Natural killer cell (primary cell): ENCODE measurements at regions not wholly inside any gene's neighbourhood (a gene's known extent, or its start where the extent isn't known, plus 50 kb on each side); places are given as distances from the start of the nearest gene placed in this dataset.
"Not testable (repeated sequence)": the region's sequence is repeated elsewhere in the genome, so short reads cannot be mapped to it uniquely, and the experiment has no call there.

Experiments
- ATAC-seq, 3 donors: fragments of 150-1000 bp in 2 of 3; fragments of 200-7000 bp in 1 of 3; cut with Tn5 transposase; 1 replicate in 1 of 3; 2 replicates in 2 of 3; pipeline ENCODE4 v1.10.0; 2021; ENCODE audit warnings: mild to moderate bottlenecking in 2 of 3, moderate library complexity in 2 of 3
- DNase-seq, 2 donors: peaks; one replicate each; pipeline versions ENCODE4 v3.0.0 to v3.0.0-alpha.2; 2013 to 2021; ENCODE audit warnings: mixed read lengths in 1 of 2
- H3K27ac ChIP-seq: one replicate; pipeline ENCODE4 v1.5.1; 2013; ENCODE audit warnings: mild to moderate bottlenecking, low read length
- H3K27me3 ChIP-seq: one replicate; pipeline ENCODE4 v1.6.1; 2013; ENCODE audit warnings: low read length; ENCODE audit not compliant: control insufficient read depth, insufficient read depth
- H3K36me3 ChIP-seq: one replicate; pipeline ENCODE4 v1.6.1; 2013; ENCODE audit warnings: low read length; ENCODE audit not compliant: control insufficient read depth, insufficient read depth
- H3K4me1 ChIP-seq: one replicate; pipeline ENCODE4 v1.6.1; 2013; ENCODE audit warnings: low read length; ENCODE audit not compliant: control insufficient read depth, insufficient read depth
- H3K4me3 ChIP-seq: one replicate; pipeline ENCODE4 v1.5.1; 2013; ENCODE audit warnings: low read length
- H3K9me3 ChIP-seq: one replicate; pipeline ENCODE4 v1.6.1; 2013; ENCODE audit warnings: low read length; ENCODE audit not compliant: control insufficient read depth, insufficient read depth
- H3K27ac Mint-ChIP-seq, 2 donors: one replicate each; pipeline ENCODE4 v1.8.0; 2022; ENCODE audit warnings: mild to moderate bottlenecking in 2 of 2, mixed read lengths in 2 of 2, moderate library complexity in 1 of 2
- H3K27me3 Mint-ChIP-seq, 2 donors: one replicate each; pipeline ENCODE4 v1.8.0; 2022; ENCODE audit warnings: low read depth in 2 of 2, mixed read lengths in 2 of 2
- H3K36me3 Mint-ChIP-seq: one replicate; pipeline ENCODE4 v1.8.0; 2022; ENCODE audit warnings: mixed read lengths
- H3K4me1 Mint-ChIP-seq, 2 donors: one replicate each; pipeline ENCODE4 v1.8.0; 2022; ENCODE audit warnings: mixed read lengths in 2 of 2
- H3K4me3 Mint-ChIP-seq: one replicate; pipeline ENCODE4 v1.8.0; 2022; ENCODE audit warnings: mild to moderate bottlenecking, moderate library complexity, mixed read lengths
- H3K9me3 Mint-ChIP-seq, 2 donors: one replicate each; pipeline ENCODE4 v1.8.0; 2022; ENCODE audit warnings: mixed read lengths in 2 of 2
- WGBS: methylation state at CpG from one replicate; pipeline ENCODE4 v1.1.7; 2013; ENCODE audit warnings: missing lambda C conversion rate; ENCODE audit not compliant: insufficient coverage; 5-methylcytosine and 5-hydroxymethylcytosine counted together
- intact Hi-C: fragments of 100-400 bp; cut with micrococcal nuclease; formaldehyde crosslinking; loops from one replicate; pipeline ENCODE4 v1.14.2; 2022
- TF ChIP-seq, protein P1 (sequence below): fragments of 200-600 bp; IDR thresholded peaks from one replicate; pipeline ENCODE4 v1.8.0; 2022; ENCODE audit warnings: antibody characterized with exemption

DNA sequence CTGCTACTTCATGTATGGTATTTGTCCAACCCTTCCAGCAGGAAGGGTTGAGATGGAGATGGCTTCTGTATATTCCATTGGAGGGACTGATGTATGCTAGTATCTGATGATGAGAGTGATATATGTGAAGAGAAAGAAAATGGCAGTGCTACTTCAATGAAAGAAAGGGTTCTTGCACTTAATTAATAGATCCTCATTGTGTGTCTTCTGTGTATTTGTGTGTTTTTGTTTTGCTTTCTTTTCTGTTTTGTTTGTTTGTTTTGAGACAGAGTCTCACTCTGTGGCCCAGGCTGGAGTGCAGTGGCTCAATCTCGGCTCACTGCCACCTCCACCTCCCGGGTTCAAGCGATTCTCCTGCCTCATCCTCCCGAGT, 61.2 kb upstream of the CRYM start:
- no peak overlapping the region for H3K4me3 Mint-ChIP-seq
- intact Hi-C loops, result no loop called here
- Histone ChIP-seq H3K27me3 (no peaks in the 10 kb centered on the region), H3K9me3 (no peaks in the 10 kb centered on the region), H3K4me3 (no peak overlapping the region), H3K27ac (no peak overlapping the region), H3K4me1 (no peaks in the 10 kb centered on the region), H3K36me3 (no peaks in the 10 kb centered on the region)
- H3K27me3 Mint-ChIP-seq, result peaks cover 11 to 25% of the 10 kb centered on the region in 2 donors
- H3K36me3 Mint-ChIP-seq, result no peaks in the 10 kb centered on the region
- no peaks in the 10 kb centered on the region for H3K4me1 Mint-ChIP-seq
- 89% methylated on average over 4 of the region's 4 CpGs for WGBS
- DNase-seq (no peak), ATAC-seq (no peak)
- TF ChIP-seq, protein P1, sequence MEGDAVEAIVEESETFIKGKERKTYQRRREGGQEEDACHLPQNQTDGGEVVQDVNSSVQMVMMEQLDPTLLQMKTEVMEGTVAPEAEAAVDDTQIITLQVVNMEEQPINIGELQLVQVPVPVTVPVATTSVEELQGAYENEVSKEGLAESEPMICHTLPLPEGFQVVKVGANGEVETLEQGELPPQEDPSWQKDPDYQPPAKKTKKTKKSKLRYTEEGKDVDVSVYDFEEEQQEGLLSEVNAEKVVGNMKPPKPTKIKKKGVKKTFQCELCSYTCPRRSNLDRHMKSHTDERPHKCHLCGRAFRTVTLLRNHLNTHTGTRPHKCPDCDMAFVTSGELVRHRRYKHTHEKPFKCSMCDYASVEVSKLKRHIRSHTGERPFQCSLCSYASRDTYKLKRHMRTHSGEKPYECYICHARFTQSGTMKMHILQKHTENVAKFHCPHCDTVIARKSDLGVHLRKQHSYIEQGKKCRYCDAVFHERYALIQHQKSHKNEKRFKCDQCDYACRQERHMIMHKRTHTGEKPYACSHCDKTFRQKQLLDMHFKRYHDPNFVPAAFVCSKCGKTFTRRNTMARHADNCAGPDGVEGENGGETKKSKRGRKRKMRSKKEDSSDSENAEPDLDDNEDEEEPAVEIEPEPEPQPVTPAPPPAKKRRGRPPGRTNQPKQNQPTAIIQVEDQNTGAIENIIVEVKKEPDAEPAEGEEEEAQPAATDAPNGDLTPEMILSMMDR, result no peak
- peaks cover 0 to 2% of the 10 kb centered on the region in 2 donors for H3K9me3 Mint-ChIP-seq
- no peak overlapping the region for H3K27ac Mint-ChIP-seq

DNA sequence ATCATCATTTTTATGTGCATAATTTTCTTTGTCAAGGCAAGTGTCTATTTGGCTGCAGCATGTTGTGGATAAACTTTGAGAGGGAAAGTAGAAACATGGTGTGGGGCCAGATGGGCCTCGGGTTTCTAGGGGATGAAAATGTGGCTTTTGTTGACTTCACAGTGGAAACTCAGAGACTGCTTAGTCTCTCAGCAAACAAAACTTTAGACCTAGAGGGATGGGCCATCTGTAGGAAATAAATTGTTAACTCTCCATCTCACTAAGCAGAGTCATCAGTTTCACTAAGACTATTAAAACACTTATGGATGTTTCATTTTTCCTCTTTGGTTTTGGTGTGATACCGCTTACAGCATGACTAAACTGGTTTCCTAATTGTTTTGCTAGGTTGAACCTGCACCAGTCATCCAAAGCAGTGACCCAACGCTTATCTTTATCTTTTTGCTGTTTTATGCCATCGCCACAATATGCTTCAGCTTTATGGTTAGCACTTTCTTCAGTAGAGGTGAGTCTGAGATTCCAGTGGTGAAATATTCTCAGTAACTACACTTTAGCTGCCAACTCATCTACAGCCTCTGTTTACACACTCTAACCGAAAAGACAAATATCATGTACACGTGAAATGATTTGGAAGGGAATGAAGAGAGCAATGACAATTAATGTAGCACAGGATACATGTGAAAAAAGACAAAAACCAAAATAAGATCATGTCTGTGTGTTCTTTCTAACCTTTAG, 60.6 kb upstream of the CRYM start:
- DNase-seq (no peak), ATAC-seq (no peak)
- Histone ChIP-seq H3K36me3 (no peaks in the 10 kb centered on the region), H3K9me3 (no peaks in the 10 kb centered on the region), H3K27me3 (no peaks in the 10 kb centered on the region), H3K4me3 (no peak overlapping the region), H3K4me1 (no peaks in the 10 kb centered on the region), H3K27ac (no peak overlapping the region)
- Mint-ChIP-seq H3K4me3 (no peak overlapping the region), H3K36me3 (no peaks in the 10 kb centered on the region), H3K27ac (no peak overlapping the region), H3K4me1 (no peaks in the 10 kb centered on the region), H3K9me3 (peaks cover 0 to 2% of the 10 kb centered on the region in 2 donors), H3K27me3 (peaks cover 12 to 27% of the 10 kb centered on the region in 2 donors)
- TF ChIP-seq, protein P1, result no peak
- intact Hi-C loops, result no loop called here
- WGBS, result 88% methylated on average over 4 of the region's 6 CpGs

DNA sequence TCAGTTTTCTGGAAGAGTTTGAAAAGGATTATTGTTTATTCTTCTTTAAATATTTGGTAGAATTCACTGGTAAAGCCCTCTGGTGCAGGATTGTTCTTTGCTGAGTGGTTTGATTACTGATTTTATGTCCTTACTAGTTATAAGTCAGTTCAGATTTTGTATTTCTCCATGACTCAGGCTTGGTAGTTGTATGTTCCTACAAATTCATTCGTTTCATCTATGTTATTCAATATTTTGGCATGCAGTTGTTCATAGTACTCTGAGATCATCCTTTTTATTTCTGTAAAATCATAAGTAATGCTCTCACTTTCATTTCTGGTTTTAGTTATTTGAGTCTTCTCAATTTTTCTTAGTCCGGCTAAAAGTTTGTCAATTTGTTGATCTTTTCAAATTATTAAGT, 58.1 kb upstream of the CRYM start:
- H3K4me1 Mint-ChIP-seq, result no peaks in the 10 kb centered on the region
- WGBS, result no CpG with 5 or more reads among the region's 2 CpGs

DNA sequence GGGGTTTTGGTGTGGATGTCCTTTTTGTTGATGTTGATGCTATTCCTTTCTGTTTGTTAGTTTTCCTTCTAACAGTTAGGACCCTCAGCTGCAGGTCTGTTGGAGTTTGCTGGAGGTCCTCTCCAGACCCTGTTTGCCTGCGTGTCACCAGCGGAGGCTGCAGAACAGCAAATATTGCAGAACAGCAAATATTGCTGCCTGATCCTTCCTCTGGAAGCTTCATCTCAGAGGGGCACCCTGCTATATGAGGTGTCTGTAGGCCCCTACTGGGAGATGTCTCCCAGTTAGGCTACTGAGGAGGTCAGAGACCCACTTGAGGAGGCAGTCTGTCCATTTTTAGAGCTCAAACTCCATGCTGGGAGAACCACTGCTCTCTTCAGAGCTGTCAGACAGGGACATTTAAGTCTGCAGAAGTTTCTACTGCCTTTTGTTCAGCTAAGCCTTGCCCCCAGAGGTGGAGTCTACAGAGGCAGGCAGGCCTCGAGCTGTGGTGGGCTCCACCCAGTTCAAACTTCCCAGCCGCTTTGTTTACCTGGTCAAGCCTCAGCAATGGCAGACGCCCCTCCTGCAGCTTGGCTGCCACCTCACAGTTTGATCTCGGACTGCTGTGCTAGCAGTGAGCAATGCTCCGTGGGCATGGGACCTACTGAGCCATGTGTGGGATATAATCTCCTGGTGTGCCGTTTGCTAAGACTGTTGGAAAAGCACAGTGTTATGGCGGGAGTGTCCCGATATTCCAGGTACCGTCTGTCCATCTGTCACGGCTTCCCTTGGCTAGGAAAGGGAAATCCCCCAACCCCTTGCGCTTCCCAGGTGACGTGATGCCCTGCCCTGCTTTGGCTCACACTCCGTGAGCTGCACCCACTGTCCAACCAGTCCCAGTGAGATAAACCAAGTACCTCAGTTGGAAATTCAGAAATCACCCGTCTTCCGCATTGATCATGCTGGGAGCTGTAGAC, 56.4 kb upstream of the CRYM start:
- H3K27ac ChIP-seq, H3K27me3 ChIP-seq, H3K36me3 ChIP-seq, H3K4me1 ChIP-seq, H3K36me3 Mint-ChIP-seq, H3K4me3 Mint-ChIP-seq, H3K4me3 ChIP-seq, DNase-seq, H3K27ac Mint-ChIP-seq, ATAC-seq, H3K9me3 ChIP-seq, intact Hi-C loops, H3K9me3 Mint-ChIP-seq, H3K4me1 Mint-ChIP-seq: not testable (repeated sequence)
- WGBS, result 91% methylated on average over 17 of the region's 17 CpGs
- H3K27me3 Mint-ChIP-seq, result peaks cover 24 to 52% of the 10 kb centered on the region in 2 donors

More for the DNA sequence above, 58.1 kb upstream of the CRYM start:
- TF ChIP-seq, protein P1, result no peak
- Mint-ChIP-seq H3K36me3 (no peaks in the 10 kb centered on the region), H3K9me3 (peaks cover 0 to 2% of the 10 kb centered on the region in 2 donors), H3K4me3 (no peak overlapping the region), H3K27me3 (peaks cover 21 to 44% of the 10 kb centered on the region in 2 donors), H3K27ac (no peak overlapping the region)
- intact Hi-C loops, result no loop called here
- H3K27ac ChIP-seq, result no peak overlapping the region
- no peaks in the 10 kb centered on the region for H3K4me1 ChIP-seq
- ATAC-seq, result no peak
- no peak overlapping the region for H3K4me3 ChIP-seq
- no peaks in the 10 kb centered on the region for H3K36me3 ChIP-seq
- no peak for DNase-seq
- no peaks in the 10 kb centered on the region for H3K9me3 ChIP-seq
- no peaks in the 10 kb centered on the region for H3K27me3 ChIP-seq

DNA sequence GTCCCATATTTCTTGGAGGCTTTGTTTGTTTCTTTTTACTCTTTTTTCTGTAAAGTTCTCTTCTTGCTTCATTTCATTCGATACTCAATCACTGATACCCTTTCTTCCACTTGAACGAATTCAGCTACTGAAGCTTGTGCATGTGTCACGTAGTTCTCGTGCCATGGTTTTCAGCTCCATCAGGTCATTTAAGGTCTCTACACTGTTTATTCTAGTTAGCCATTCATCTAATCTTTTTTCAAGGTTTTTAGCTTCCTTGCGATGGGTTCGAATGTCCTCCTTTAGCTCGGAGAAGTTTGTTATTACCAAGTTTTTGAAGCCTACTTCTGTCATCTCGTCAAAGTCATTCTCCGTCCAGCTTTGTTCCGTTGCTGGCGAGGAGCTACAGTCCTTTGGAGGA, 55.6 kb upstream of the CRYM start:
- H3K27ac Mint-ChIP-seq, H3K4me3 ChIP-seq, intact Hi-C loops, H3K4me1 ChIP-seq, H3K36me3 ChIP-seq, ATAC-seq, H3K27ac ChIP-seq, H3K4me3 Mint-ChIP-seq, H3K27me3 ChIP-seq, DNase-seq, H3K9me3 ChIP-seq, H3K4me1 Mint-ChIP-seq, H3K36me3 Mint-ChIP-seq, H3K9me3 Mint-ChIP-seq: not testable (repeated sequence)
- peaks cover 25 to 56% of the 10 kb centered on the region in 2 donors for H3K27me3 Mint-ChIP-seq
- WGBS, result 97% methylated on average over 11 of the region's 11 CpGs
